HUDEP-2 (cell line): ENCODE measurements at regions not wholly inside any gene's neighbourhood (a gene's known extent, or its start where the extent isn't known, plus 50 kb on each side); places are given as distances from the start of the nearest gene placed in this dataset.

Source experiments
- DNase-seq, 76 experiments: peaks; one replicate each; lab custom pipeline; 2025; ENCODE audit not compliant: unreplicated experiment in 76 of 76; lab: John Stamatoyannopoulos, UW

DNA sequence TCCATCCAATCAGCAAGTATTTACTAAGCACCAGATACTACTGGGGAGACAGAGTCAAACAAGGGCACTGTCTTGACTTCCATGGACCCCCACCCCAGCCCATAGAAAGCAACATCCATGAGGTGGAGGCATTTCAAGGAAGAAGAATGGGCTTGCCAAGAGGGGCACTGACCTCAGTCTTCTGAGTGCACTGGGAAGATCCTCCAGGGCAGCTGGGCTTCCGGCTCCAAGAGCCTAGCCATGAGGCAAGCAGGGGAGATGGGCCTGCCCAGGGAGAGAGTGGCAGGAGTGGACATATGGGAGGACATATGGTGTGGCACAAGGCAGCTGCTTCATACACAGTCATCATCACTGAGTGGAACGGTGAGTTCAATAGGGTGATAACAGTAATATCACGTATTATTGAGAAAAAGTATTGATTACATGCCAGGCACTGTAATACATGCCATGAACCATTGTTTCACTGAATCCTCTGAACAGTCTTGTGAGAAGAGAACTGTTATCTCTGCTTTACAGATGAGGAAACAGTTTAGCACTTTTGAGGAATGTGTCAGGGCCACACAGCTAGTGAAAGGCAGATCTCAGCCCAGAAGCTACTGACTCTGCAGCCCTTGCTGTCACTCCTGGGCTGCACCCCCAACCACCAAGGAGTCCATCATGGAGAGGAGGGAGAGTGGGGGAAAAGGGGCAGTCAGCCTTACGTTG, 331.7 kb upstream of the ZMIZ1 start:
- DNase-seq: no peak

DNA sequence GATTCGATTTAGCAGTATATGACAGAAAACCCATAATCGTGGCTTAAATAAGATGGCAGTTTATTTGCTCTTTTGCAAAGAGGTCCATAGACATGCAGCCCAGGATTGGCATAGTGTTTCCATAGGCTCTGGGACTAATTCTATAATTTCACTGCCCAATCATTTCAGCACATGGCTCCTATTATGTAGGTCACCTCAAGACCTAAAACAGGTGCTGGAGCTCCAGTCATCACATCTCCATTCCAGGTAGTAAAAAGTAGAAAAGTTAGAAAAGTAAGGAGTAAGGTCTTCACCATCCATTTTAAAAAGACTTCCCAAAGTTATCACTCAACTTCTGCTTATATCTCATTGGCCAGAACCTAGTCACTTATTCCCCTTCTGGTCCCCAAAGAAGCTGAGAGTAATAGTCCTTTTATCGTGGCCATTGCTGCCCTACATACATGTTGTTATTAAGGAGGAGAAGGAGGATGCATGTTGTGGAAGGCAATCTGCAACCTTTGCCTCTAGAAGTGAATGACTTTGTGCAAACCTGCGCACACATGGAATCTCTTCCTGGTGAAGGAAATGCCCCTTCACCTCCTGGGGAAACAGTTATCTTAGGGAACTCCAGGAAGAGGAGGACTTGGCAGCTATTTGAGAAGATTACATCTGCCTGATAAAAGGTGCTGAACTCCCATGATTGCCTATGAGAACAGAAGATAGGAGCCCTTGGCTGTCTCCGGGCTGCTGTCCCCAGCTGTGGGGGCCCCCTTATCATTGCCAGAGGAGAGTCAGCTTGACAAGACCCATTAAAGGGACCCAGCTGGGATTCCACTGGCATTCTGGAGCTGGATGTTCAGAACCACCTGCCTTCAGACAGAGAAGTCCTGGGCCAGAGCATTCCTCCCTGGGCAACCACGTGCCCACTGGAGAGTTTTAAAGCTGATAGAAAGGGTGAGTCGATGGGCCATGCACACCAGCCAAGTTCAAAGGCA, 330.6 kb upstream of the ZMIZ1 start:
- DNase-seq: no peak

DNA sequence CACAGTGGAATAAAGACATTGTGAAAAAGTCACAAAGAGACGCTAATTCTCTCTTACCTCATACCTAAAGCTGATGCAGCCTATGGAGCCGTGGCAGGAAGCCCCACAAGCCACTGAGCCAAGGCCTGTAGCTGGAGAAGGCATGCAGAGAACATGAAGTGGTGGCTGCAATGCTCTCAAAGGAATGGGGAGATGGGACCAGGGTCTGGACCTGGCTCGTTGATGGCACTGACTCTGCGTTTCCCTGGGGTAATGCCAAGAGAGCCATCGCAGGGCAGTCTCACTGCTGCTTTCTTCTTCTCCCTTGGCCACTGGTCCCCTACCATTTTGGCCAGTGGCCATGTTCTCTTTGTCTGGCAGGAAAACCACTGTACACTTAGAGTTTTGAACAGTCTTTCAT, 329.9 kb upstream of the ZMIZ1 start:
- DNase-seq: no peak

DNA sequence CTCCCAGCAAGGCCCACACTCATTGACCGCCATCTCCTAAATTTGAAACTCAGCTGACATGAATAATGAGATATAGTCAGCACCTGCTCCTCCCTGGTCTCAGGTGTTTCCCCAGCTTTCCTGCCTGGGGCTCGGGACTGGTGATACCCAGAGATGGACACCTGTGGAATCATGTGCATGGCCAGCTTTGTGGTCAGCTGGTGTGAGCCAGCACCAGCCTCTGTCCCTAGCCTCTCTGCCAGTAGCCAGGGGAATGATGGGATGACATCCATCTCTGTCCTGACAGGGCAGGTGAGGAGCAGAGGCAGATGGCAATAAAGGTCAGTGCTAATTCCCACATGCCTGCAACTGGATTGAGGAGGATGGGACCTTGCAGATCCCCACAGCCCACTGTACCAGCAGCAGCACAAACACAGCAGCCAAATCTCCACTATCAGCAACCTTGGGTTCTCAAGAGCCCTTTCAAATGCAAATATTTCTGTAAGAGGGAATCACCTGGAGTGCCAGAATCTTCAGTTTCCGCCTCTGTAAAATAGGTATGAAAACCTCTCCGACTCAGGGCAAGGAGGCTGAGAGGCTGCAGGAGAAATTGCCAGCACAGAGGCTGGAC, 329.2 kb upstream of the ZMIZ1 start:
- DNase-seq: no peak

DNA sequence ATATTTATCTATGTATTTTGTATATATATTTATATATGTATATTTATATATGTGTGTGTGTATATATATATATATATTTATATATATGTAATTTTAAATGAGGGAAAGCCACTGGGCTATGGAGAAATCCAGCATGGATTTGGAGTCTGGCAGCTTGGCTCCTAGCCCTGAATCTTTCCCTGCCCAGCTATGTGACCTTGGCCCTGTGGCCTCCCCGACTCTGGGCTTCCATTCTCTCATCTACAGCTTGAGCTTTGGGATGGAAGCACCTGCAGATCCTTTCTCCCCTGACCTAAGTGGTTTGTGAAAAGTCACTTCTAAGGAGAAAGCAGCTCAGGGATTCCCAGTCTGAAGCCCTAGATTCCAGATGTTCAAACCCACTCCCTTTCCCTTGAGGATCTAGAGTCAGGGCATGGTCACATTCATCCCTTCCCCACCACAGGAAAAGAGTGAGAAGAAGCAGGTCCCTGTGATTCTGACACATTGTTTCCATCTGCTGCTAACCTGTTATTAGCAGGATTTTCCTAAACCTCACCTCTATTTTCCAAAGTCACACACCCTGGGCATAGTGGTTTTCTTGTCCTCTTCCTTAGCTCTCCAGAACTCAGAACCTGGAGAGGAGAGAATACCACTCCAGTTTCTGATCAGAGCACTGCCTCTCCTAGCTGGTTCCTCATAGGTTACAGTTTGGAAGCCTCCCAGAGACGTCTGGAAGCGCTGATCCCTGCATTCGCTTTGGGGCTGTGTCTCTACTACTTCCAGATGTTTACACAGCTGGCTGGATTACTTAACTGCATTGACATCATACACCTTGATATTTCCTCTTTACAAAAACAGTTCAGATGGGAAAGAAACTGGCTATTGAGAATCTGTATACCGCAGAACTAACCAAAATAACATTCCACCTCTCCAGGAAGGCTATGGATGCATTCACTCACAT, 327.5 kb upstream of the ZMIZ1 start:
- no peak for DNase-seq

DNA sequence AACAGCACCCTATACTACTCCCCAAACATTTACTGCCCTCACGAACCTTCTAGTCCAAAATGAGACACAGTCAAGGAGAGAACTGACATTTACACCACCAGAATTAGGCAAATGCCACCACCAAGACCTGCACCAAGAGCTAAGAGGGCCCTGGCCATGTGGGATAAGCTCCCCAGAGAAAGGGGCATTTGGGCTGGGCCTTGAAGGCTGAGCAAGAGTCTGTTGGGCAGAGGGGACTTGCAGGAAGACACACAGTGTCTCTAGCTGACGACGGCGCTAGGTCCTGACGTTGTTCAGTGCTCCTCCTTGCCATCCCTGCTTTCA, 326.4 kb upstream of the ZMIZ1 start:
- DNase-seq: no peak

DNA sequence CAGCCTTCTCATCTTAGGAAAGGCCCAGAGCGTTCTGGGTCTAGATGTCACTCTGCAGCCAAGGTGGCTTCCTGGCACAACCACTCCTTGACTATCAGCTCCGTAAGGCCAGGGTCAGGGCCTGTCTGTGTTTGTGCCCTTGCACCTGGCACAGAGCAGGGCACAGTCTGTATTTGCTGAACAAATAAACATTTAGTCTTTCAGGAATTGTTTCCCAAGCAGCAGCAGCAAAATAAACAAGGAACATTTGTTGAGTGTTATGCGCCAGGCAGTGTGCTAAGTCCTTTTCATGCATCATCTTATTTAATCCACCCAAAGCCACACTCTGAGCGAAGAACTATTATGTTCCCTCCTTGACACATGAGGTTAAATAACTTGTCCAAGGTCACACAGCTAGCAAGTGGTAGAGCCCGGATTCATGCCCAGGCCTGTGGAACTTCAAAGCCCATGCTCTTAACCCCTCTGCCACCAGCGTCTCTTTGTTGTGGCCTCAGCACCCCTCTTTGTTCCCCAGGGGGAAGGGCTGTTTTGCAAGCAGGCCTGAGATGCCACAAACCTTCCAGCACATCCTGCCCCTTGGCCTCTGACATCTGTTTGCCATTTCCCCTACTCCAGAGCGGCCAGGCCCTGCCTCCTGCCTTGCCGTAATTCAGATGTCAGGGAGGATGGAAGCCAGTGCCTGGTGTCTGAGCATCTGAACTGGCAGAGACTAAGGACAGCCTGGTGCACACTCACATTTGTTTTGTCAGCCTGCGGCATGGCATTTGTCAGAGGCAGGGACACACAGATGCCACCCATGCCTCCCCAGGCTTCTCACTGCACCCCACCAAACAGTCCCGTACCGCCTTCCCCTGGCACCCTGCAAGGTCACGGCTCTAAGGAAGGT, 325.8 kb upstream of the ZMIZ1 start:
- no peak for DNase-seq

DNA sequence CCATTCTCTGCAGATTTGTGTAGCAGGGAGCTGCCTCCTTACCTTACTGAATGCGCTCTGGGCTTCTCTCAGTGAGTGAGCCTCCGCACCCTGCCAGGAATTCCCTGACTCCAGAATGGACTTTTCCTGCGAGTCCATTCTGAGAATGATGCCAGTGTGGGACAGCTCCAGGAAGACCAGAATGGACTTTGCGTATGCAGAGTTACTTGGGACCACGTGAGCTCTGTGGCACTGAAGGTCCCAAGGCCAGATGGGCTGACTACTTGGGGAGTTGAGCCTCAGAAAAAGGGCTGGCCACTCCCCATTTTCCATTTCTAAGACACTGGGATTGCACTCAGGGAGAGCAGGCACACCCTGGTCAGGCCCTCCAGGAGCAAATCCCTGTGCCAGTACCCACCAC, 324.7 kb upstream of the ZMIZ1 start:
- no peak for DNase-seq

DNA sequence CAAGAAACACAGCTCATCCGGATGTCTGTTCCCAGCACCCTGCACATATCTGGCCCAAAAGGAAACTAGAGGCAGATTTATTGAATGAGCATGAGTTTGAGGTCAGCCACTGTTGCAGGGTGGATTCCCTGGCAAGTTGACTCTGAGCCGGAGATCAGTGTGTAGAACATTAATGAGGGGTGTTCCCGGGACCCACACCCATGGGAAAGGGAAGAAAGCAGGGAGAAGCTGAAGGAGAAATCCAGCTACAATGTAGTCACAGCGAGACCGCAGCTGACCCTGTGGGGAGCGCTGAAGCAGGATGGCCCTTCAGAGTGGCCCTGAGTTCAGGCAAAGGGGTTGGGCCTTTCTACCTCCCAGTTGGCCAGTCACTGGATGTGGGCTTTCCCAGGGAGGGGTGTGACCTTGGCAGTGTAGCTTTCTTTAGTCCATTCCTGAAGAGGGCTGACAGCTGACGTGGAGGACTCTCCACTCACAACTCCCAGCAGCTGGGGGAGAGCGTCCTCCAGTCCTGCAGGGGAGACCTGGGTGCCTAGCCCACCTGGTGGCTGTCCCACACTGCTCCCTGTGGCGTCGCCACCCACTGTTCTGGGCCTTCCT, 324.2 kb upstream of the ZMIZ1 start:
- no peak for DNase-seq

DNA sequence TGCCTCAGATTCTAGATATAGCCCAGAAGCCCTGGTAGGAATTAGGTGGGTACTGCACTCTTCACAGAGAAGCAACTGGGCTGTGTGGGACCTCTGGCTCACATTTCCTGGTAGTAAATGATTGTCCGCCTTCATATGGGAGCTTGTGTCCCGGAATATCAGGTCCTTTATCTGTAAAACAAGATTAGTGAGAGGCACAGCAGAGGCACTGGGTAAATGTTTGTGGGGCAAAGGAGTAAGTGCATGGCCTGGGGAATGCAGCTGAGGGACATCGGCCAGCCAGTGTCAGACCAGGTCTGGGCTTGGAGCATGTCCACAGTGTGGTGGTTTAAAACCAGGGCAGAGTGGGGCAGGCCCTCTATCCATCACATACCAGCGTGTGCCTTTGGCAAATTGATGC, 323.3 kb upstream of the ZMIZ1 start:
- no peak for DNase-seq

DNA sequence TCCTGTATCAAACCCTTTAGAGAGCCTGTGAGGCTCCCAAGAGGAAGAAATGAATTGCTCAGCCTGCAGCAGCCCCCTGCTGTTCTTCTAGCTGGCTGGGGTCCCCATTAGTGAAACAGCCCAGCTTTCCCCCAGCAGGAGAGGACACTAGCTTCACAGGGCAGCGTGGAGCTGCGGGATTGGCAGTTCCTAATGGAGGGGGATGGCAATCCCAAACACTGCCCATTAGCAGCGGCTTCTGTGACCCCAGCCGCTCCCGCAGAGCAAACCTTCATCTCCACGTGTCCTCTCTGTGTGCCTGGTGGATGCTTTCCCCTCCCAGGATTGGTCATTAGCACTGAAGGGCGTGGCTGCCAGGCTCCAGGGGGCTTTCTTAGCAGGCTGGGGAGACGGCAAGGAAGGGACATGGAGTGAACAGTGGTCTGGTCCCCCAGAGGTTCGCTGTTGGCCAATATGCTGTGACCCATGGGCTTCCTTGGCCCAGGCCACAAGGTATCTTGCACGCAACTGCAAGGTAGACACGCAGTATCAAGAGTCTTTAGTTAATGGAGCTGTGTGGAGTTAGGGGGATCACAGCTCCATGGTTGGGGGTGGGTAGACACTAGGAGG, 322.5 kb upstream of the ZMIZ1 start:
- DNase-seq: no peak

DNA sequence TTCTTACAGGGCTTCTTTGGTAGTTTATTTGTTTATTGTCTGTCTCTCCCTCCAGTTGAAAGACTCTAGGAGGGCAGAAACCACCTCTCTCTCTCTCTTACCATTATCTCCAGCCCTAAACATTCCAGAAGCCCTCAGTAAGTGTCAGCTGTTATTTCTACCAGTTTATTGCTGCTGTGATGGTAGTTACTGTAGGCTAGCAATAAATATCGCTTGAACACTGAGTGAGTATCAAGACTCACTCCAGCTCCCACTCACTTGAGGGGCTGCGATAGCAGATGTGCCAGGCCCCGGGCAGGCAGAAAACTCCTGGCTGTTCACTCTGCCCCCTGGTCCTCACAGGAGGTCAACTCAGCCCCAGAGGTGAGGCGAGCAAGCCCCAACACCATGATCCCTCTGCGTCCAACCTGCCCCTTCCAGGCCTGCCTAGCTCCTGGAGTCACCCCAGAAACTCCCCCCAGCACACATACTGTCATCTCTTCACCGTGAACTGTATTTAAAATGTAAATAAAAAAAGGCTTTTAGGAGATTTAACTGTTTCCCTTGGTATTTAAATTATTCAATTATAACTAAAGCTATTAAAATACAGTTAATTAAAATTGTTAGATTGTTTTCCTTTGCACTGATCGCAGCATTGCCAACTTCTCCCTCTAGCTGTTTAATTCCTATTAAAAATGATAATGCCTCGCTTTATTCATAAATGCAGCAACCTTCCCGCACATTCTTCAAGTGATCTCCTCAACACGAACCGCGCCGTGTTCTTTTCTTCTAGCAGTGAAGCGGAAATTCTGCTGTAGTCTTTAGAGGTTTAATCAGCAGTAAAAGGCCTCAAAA, 321.1 kb upstream of the ZMIZ1 start:
- no peak for DNase-seq

DNA sequence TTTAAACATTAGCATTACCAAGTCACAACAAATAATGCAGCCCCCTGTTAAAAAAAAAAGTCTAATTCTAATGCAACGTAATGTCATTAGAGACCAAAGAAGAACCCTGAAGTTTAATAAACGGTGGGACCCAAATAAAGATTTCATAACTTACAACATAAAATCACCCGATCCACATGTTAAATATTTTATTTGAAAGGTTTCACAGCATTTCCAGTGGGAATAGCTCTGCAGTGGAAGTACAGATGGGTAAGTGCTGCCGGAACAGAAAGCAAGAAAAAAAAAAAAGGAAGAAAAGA, 320.6 kb upstream of the ZMIZ1 start:
- DNase-seq: no peak

DNA sequence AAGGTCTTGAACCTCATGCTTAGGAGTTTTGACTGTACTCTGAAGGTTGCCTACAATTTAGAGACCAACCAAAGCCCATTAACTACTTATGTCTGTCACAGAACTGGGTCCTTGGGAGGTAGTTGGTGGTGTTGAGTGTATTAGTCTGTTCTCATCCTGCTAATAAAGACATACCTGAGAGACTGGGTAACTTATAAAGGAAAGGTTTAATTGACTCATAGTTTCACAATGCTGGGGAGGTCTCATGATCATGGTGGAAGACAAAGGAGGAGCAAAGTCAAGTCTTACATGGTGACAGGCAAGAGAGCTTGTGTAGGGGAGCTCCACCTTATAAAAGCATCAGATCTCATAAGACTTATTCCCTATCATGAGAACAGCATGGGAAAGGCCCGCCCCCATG, 319.6 kb upstream of the ZMIZ1 start:
- DNase-seq: no peak

DNA sequence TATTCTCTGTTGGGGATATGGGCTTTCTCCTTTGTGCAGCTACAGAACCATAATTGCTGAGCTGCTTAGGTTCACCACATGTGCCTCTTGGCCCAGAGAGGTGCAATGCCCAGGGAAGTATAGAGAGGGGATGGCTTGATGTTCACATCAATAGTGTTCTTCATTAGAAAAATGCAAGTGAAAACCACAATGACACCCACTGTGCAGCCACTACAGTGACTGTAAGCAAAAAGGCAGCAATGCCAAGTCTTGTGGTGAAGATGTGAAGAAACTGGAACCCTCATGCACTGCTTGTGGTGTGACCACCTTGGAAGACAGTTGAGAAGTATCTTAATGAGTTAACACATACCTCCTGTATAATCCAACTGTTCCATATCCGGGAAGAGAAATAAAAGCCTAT, 318.9 kb upstream of the ZMIZ1 start:
- no peak for DNase-seq

DNA sequence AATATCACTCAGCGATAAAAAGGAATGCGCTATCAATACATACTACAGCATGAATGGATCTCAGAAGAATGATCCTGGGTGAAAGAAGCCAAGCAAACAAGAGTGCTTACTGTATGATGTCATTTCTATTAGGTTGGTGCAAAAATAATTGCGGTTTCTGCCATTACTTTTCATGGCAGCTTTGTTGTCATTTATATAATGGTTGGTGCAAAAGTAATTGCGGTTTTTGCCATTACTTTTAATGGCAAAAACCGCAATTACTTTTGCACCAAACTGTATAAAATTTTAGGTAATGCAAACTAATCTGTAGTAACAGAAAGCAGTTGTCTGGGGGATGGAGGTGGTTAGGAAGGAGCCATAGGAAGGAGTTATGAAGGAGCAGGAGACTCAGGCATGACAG, 318.3 kb upstream of the ZMIZ1 start:
- DNase-seq: no peak

DNA sequence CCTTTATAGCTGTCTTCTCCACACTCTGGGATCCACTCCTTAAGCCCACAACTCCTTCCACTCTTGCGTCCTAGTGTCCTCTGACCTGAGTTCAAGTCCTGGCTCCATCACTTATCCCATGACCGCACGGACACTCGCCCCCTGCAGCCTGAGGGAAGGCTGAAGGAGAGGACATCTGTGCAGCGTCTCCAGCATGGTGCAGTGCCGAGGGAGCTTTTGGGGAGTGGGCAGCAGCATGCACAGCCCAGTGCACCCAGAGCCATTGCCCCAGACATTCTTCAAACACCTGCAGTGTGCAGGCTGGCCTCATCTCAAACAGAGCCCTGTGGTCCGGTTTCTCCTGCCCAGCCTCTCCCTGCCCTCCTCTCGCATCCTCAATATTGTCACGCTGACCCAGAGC, 317.1 kb upstream of the ZMIZ1 start:
- no peak for DNase-seq

DNA sequence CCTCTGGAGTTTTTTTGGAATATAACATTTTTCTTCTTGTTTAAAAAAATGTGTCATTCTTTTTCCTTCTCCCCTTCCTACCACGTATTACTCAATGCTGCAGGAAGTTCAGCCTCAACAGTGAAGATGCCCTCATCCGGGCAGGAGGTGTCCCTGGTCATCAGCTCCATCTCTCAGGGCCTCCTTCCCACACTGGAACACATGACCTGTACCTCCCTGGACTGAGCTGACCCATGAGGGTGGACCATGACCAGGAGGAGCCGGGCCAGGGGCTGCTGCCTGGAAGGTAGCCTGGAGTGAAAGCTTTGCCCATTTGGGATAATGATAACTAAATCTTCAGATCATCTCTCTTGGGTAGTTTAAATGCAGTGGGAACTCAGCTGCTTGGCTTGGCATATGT, 316.5 kb upstream of the ZMIZ1 start:
- DNase-seq: no peak
